Cardiac muscle cell (in vitro differentiated cells and primary cell): ENCODE measurements at regions not wholly inside any gene's neighbourhood (a gene's known extent, or its start where the extent isn't known, plus 50 kb on each side); places are given as distances from the start of the nearest gene placed in this dataset.
"Not testable (repeated sequence)": the region's sequence is repeated elsewhere in the genome, so short reads cannot be mapped to it uniquely, and the experiment has no call there.

Source experiments
- DNase-seq, 2 donors: peaks; one replicate each; pipeline versions ENCODE4 v3.0.0 to v3.0.0-alpha.2; 2010 to 2017; ENCODE audit warnings: low read depth in 1 of 2, low spot score in 1 of 2
- H3K27ac ChIP-seq: fragments of 200-600 bp; sonication (generic); 2 replicates; pipeline ENCODE4 v1.5.1; 2016
- H3K27me3 ChIP-seq: fragments of 200-600 bp; sonication (generic); 2 replicates; pipeline ENCODE4 v1.6.0; 2016; ENCODE audit warnings: control low read depth
- H3K36me3 ChIP-seq: fragments of 200-600 bp; sonication (generic); 2 replicates; pipeline ENCODE4 v1.5.1; 2016; ENCODE audit warnings: control low read depth
- H3K4me1 ChIP-seq: fragments of 200-600 bp; sonication (generic); 2 replicates; pipeline ENCODE4 v1.8.1; 2017; ENCODE audit warnings: low read depth, mild to moderate bottlenecking, mixed run types
- H3K4me3 ChIP-seq: fragments of 200-600 bp; sonication (generic); 2 replicates; pipeline ENCODE4 v1.5.1; 2016; ENCODE audit warnings: mild to moderate bottlenecking
- H3K9me3 ChIP-seq: fragments of 200-600 bp; sonication (generic); 2 replicates; pipeline ENCODE4 v1.5.1; 2017; ENCODE audit warnings: low read depth, mild to moderate bottlenecking, control low read depth
- CTCF ChIP-seq: IDR thresholded peaks from 2 replicates; pipeline ENCODE4 v1.5.1; 2012; ENCODE audit warnings: low read depth, mild to moderate bottlenecking, low read length

- no peaks in the 10 kb centered on the region for H3K27me3 ChIP-seq
- DNase-seq = no peak
- no peak for TF ChIP-seq CTCF
Observed at GRCh38 chr18:77405096-77405495, 155.4 kb downstream of the GALR1 start.

GRCh38 chr18:77407733-77408132, 158.1 kb downstream of the GALR1 start:
- no peak for DNase-seq
- Histone ChIP-seq H3K4me1 (no peaks in the 10 kb centered on the region), H3K36me3 (no peaks in the 10 kb centered on the region), H3K4me3 (no peak overlapping the region), H3K27ac (no peak overlapping the region), H3K27me3 (no peaks in the 10 kb centered on the region), H3K9me3 (no peaks in the 10 kb centered on the region)
- no peak for TF ChIP-seq CTCF

More at GRCh38 chr18:77405096-77405495, 155.4 kb downstream of the GALR1 start:
- Histone ChIP-seq H3K4me3 (no peak overlapping the region), H3K27ac (no peak overlapping the region), H3K36me3 (no peaks in the 10 kb centered on the region), H3K9me3 (no peaks in the 10 kb centered on the region), H3K4me1 (no peaks in the 10 kb centered on the region)

- H3K9me3 ChIP-seq, H3K4me1 ChIP-seq, H3K27ac ChIP-seq, H3K36me3 ChIP-seq, H3K27me3 ChIP-seq, DNase-seq: not testable (repeated sequence)
- peak overlapping the region; percentile 27 for H3K4me3 ChIP-seq
Observed at GRCh38 chr18:77421546-77421945, 171.9 kb downstream of the GALR1 start.

- H3K4me3 ChIP-seq = no peak overlapping the region
- H3K27me3 ChIP-seq = no peaks in the 10 kb centered on the region
- H3K4me1 ChIP-seq = no peaks in the 10 kb centered on the region
- H3K27ac ChIP-seq = no peak overlapping the region
- H3K36me3 ChIP-seq = no peaks in the 10 kb centered on the region
- DNase-seq = no peak
- no peak for TF ChIP-seq CTCF
- H3K9me3 ChIP-seq = no peaks in the 10 kb centered on the region
Observed at GRCh38 chr18:77422974-77423867, 173.6 kb downstream of the GALR1 start.

GRCh38 chr18:77433076-77433475, 183.4 kb downstream of the GALR1 start:
- DNase-seq = no peak
- Histone ChIP-seq H3K27ac (no peak overlapping the region), H3K9me3 (no peaks in the 10 kb centered on the region), H3K36me3 (no peaks in the 10 kb centered on the region), H3K4me1 (no peaks in the 10 kb centered on the region), H3K4me3 (no peak overlapping the region), H3K27me3 (no peaks in the 10 kb centered on the region)
- no peak for TF ChIP-seq CTCF

- no peaks in the 10 kb centered on the region for H3K4me1 ChIP-seq
- H3K36me3 ChIP-seq = no peaks in the 10 kb centered on the region
- H3K9me3 ChIP-seq = no peaks in the 10 kb centered on the region
Observed at GRCh38 chr18:77439888-77440287, 190.2 kb downstream of the GALR1 start.

More at GRCh38 chr18:77439888-77440287, 190.2 kb downstream of the GALR1 start:
- no peak overlapping the region for H3K27ac ChIP-seq
- TF ChIP-seq CTCF = no peak
- H3K27me3 ChIP-seq = no peaks in the 10 kb centered on the region
- no peak for DNase-seq
- H3K4me3 ChIP-seq = no peak overlapping the region
